ENCODE measurements at regions not wholly inside any gene's neighbourhood (a gene's known extent, or its start where the extent isn't known, plus 50 kb on each side); places are given as distances from the start of the nearest gene placed in this dataset.

DNA sequence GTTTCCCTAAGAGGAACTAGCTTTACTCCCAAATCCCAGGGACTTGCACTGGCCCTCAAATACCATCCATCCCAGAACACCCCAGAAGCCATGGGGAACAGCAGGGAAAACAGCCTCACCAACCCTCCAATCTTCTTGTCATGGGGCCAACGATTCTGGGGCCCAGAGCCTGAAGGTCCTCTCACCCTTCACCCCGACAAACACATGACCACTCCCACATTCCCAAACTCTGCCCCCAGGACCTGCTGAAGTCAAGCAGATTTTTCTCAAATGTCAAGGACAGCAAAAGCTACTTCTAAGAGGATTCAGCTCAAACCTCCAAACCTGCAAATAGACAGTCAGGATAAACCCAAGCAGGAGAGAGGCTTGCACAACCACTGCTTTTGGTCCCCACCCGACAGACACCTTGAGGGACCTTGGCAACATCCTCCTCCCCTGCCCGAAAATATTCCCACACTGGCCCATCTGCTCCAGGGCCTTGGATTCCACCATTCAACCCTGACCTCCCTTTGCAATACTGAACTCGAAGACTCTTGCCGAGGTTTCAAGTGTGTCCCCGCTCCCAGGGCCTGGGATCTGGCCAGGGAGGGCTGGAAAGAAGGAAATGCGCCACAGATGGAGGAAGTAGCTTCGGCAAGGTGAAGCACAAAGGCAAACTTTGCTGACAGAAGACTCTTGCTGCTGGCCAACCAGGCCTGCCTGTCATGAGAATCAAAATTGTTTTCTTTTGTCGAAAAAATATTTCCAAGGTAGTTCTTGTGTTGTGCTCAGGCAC lies 143.3 kb downstream of the ZFP36L2 start:
- no peaks in the 10 kb centered on the region for H3K9me3 Mint-ChIP-seq
- ATAC-seq (ENCODE audit: low read depth) (no peak), DNase-seq (no peak)
- no peak overlapping the region for H3K4me3 Mint-ChIP-seq
- no peaks in the 10 kb centered on the region for H3K27me3 Mint-ChIP-seq
- H3K36me3 Mint-ChIP-seq, result peaks cover 2% of the 10 kb centered on the region
- POLR2A ChIA-PET, result no interaction called here
- H3K4me1 Mint-ChIP-seq, result peaks cover 8% of the 10 kb centered on the region
- no peak overlapping the region for H3K27ac Mint-ChIP-seq

- H3K9me3 Mint-ChIP-seq, result no peaks in the 10 kb centered on the region
- POLR2A ChIA-PET, result no interaction called here
- H3K36me3 Mint-ChIP-seq, result no peaks in the 10 kb centered on the region
- H3K27ac Mint-ChIP-seq, result no peak overlapping the region
- peaks cover 8% of the 10 kb centered on the region for H3K4me1 Mint-ChIP-seq
- no peak overlapping the region for H3K4me3 Mint-ChIP-seq
- DNase-seq (no peak), ATAC-seq (ENCODE audit: low read depth) (no peak)
- H3K27me3 Mint-ChIP-seq, result no peaks in the 10 kb centered on the region
These were observed 144.1 kb downstream of the ZFP36L2 start for GRCh38 chr2:43082111-43082894.

- DNase-seq, result no peak
- Mint-ChIP-seq H3K9me3 (no peaks in the 10 kb centered on the region), H3K4me1 (peaks cover 7% of the 10 kb centered on the region), H3K27ac (no peak overlapping the region), H3K36me3 (no peaks in the 10 kb centered on the region), H3K27me3 (no peaks in the 10 kb centered on the region), H3K4me3 (no peak overlapping the region)
- ATAC-seq (ENCODE audit: low read depth), result no peak
- POLR2A ChIA-PET, result no interaction called here
These were observed 145.2 kb downstream of the ZFP36L2 start for GRCh38 chr2:43081131-43081765.

DNA sequence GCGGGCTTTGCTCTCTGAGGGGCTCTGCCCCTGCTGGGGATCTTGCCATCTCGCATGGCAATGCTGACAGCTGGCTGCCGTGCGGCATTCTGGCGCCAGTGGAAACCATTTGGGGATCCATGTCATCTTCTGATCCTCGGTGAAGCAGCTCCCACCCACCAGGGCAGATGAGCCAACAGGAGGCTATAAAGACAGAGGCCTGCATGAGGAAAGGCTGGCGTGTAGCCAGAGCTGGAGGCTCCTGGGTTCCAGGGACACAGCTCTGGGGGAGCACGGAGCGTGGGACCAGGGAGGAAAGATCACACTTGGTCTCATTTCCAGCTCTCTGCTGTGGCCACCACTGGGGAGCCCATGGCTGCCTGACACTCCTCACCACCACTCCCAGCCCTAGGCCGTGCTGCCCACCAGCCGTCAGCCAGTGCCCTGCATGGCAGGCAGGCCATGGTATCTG lies 145.8 kb downstream of the ZFP36L2 start:
- Mint-ChIP-seq H3K36me3 (no peaks in the 10 kb centered on the region), H3K4me3 (no peak overlapping the region), H3K27ac (no peak overlapping the region), H3K27me3 (no peaks in the 10 kb centered on the region), H3K4me1 (peaks cover 7% of the 10 kb centered on the region), H3K9me3 (no peaks in the 10 kb centered on the region)
- DNase-seq (no peak), ATAC-seq (ENCODE audit: low read depth) (no peak)
- POLR2A ChIA-PET, result interaction anchor here (0.6 kb wide), 1 partner anchor 44 kb away, joined by 3 read pairs; no protein-coding TSS in a partner anchor

DNA sequence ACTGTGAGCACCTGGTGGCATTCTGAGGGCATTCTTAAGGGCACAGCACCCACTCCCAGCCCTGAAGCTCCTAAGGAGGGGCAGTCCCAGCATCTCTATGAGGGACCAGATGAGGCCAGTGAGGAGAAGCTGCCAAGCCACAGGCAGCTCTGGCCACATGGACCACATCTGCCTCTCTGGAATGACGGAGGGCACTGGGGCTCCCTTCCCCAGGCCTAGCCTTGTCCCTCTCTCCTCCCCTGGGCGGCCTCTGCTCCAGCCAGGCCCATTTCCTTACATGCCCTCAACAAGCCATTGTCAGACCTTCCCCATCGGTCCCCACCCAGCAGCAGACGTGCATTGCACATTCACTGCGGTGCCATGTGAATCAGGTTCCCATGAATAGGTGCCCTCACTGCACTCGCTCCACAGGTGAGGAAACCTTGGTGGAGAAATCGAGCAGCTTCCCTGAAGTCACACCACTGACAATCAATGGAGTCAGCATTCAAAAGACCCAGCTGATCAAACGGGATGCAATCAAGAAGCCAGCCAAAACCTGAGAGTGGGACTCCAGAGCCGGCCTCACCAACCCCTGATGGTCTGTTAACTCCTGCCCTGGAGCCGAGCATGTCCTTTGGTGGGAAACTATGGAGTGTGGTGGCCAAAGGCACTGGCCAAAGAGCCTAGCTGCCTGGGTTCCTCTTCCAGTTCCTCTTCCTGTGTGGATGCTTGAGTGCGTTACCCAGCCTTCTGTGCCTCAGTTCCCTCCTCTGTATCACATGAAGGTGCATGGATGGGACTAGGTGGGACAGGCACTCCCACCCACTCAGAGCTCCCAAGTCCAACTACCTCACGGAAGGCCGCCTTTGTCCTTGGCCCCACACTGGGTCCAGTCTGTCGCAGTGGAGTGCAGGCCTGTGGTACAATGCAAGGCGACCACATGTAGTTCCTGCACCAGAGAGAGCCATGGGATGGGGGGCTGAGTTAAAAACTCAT lies 147.3 kb downstream of the ZFP36L2 start:
- DNase-seq (no peak), ATAC-seq (ENCODE audit: low read depth) (no peak)
- Mint-ChIP-seq H3K9me3 (no peaks in the 10 kb centered on the region), H3K27me3 (no peaks in the 10 kb centered on the region), H3K4me3 (no peak overlapping the region), H3K36me3 (no peaks in the 10 kb centered on the region), H3K27ac (no peak overlapping the region), H3K4me1 (peaks cover 3% of the 10 kb centered on the region)
- POLR2A ChIA-PET, result no interaction called here

DNA sequence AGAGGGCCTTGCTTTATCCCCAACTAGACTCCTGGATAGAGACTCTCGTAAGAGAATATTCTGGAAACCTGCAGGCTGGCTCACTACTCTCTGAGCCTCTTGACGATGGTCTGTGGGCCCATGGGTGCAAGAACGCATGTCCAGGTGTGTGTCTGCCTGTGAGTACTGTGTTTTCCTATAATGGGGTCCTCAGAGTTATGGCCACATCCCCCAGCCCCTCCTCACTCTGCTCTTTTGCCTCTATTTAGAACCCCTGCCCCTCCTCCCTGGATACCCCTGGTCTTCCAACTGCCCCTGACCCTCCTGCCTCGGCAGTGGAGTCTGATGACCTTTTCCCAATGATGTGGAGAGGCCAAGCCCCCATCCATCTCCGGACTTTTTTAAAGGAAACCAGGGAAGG lies 148.1 kb downstream of the ZFP36L2 start:
- no peak overlapping the region for H3K27ac Mint-ChIP-seq
- no peaks in the 10 kb centered on the region for H3K36me3 Mint-ChIP-seq
- no peak overlapping the region for H3K4me3 Mint-ChIP-seq
- DNase-seq (no peak), ATAC-seq (ENCODE audit: low read depth) (no peak)
- no peaks in the 10 kb centered on the region for H3K9me3 Mint-ChIP-seq
- H3K4me1 Mint-ChIP-seq, result peaks cover 3% of the 10 kb centered on the region
- H3K27me3 Mint-ChIP-seq, result no peaks in the 10 kb centered on the region
- POLR2A ChIA-PET, result no interaction called here

- Mint-ChIP-seq H3K27me3 (no peaks in the 10 kb centered on the region), H3K27ac (no peak overlapping the region), H3K4me1 (peaks cover 3% of the 10 kb centered on the region), H3K9me3 (no peaks in the 10 kb centered on the region), H3K4me3 (no peak overlapping the region), H3K36me3 (no peaks in the 10 kb centered on the region)
- POLR2A ChIA-PET, result no interaction called here
- no peak for ATAC-seq (ENCODE audit: low read depth)
- no peak for DNase-seq
These were observed 148.5 kb downstream of the ZFP36L2 start for GRCh38 chr2:43077876-43078275.

DNA sequence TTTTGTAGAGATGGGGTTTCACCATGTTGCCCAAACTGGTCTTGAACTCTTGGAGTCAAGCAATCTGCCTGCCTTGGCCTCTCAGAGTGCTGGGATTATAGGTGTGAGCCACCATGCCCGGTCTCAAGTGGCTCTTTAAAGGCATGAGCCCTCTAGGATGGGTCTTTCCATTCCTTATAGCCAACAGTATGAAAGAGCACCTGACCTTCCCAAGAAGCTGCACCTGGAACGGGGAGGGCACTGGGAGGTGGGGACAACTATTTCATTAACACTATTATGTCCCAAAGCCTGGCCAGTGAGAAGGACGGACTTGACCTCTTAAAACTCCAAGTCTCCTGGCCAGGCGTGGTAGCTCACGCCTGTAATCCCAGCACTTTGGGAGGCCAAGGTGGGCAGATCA lies 149.7 kb downstream of the ZFP36L2 start:
- H3K4me3 Mint-ChIP-seq, result no peak overlapping the region
- DNase-seq (no peak), ATAC-seq (ENCODE audit: low read depth) (no peak)
- POLR2A ChIA-PET, result no interaction called here
- H3K4me1 Mint-ChIP-seq, result peaks cover 3% of the 10 kb centered on the region
- no peak overlapping the region for H3K27ac Mint-ChIP-seq
- H3K9me3 Mint-ChIP-seq, result no peaks in the 10 kb centered on the region
- H3K36me3 Mint-ChIP-seq, result no peaks in the 10 kb centered on the region
- H3K27me3 Mint-ChIP-seq, result no peaks in the 10 kb centered on the region

GRCh38 chr2:43075811-43076585 lies 150.4 kb downstream of the ZFP36L2 start:
- no peaks in the 10 kb centered on the region for H3K9me3 Mint-ChIP-seq
- H3K27me3 Mint-ChIP-seq, result no peaks in the 10 kb centered on the region
- peaks cover 3% of the 10 kb centered on the region for H3K4me1 Mint-ChIP-seq
- ATAC-seq (ENCODE audit: low read depth) (no peak), DNase-seq (no peak)
- H3K36me3 Mint-ChIP-seq, result no peaks in the 10 kb centered on the region
- H3K4me3 Mint-ChIP-seq, result no peak overlapping the region
- POLR2A ChIA-PET, result no interaction called here
- no peak overlapping the region for H3K27ac Mint-ChIP-seq

GRCh38 chr2:43075054-43075593 lies 151.3 kb downstream of the ZFP36L2 start:
- Mint-ChIP-seq H3K36me3 (no peaks in the 10 kb centered on the region), H3K4me3 (no peak overlapping the region), H3K27ac (no peak overlapping the region), H3K9me3 (no peaks in the 10 kb centered on the region), H3K4me1 (peaks cover 1% of the 10 kb centered on the region), H3K27me3 (no peaks in the 10 kb centered on the region)
- DNase-seq (no peak), ATAC-seq (ENCODE audit: low read depth) (no peak)
- POLR2A ChIA-PET, result no interaction called here

- no peak overlapping the region for H3K27ac Mint-ChIP-seq
- POLR2A ChIA-PET, result no interaction called here
- H3K4me1 Mint-ChIP-seq, result no peaks in the 10 kb centered on the region
- no peaks in the 10 kb centered on the region for H3K36me3 Mint-ChIP-seq
- ATAC-seq (ENCODE audit: low read depth) (no peak), DNase-seq (no peak)
- H3K9me3 Mint-ChIP-seq, result no peaks in the 10 kb centered on the region
- H3K4me3 Mint-ChIP-seq, result no peak overlapping the region
- H3K27me3 Mint-ChIP-seq, result no peaks in the 10 kb centered on the region
These were observed 151.8 kb downstream of the ZFP36L2 start for GRCh38 chr2:43074592-43075053.

GRCh38 chr2:43074052-43074451 lies 152.4 kb downstream of the ZFP36L2 start:
- Mint-ChIP-seq H3K4me3 (no peak overlapping the region), H3K36me3 (no peaks in the 10 kb centered on the region), H3K27ac (no peak overlapping the region), H3K9me3 (no peaks in the 10 kb centered on the region), H3K4me1 (no peaks in the 10 kb centered on the region), H3K27me3 (no peaks in the 10 kb centered on the region)
- no peak for ATAC-seq (ENCODE audit: low read depth)
- POLR2A ChIA-PET, result no interaction called here
- DNase-seq, result no peak

Measured in activated naive CD8-positive, alpha-beta T cell treated with anti-CD3 and anti-CD28 coated beads, Interleukin-2, amount 10 ng/mL, durations not matched to agents 7 days and 5 days (primary cell).